Mesendoderm (in vitro differentiated cells): ENCODE measurements at regions not wholly inside any gene's neighbourhood (a gene's known extent, or its start where the extent isn't known, plus 50 kb on each side); places are given as distances from the start of the nearest gene placed in this dataset.

Experiments used
- DNase-seq: peaks from one replicate; pipeline ENCODE4 v3.0.0; 2013
- H2AK5ac ChIP-seq: 2 replicates; pipeline ENCODE4 v1.6.1; 2013; ENCODE audit warnings: low read length, inconsistent platforms
- H2BK120ac ChIP-seq: 2 replicates; pipeline ENCODE4 v1.6.1; 2013; ENCODE audit warnings: low read depth, mild to moderate bottlenecking, low read length, moderate library complexity, mixed read lengths
- H2BK15ac ChIP-seq: replicated peaks from 2 replicates; pipeline ENCODE4 v1.6.1; 2013; ENCODE audit warnings: low read depth, mild to moderate bottlenecking, moderate library complexity
- H2BK5ac ChIP-seq: 2 replicates; pipeline ENCODE4 v1.6.1; 2013; ENCODE audit warnings: low read length, inconsistent platforms
- H3K18ac ChIP-seq: 2 replicates; pipeline ENCODE4 v1.6.1; 2013; ENCODE audit warnings: mild to moderate bottlenecking, low read length, mixed read lengths
- H3K23ac ChIP-seq: one replicate; pipeline ENCODE4 v1.6.1; 2013; ENCODE audit warnings: low read length
- H3K27ac ChIP-seq: 2 replicates; pipeline ENCODE4 v1.5.1; 2013; ENCODE audit warnings: low read depth, mild to moderate bottlenecking, inconsistent platforms, low read length, moderate library complexity
- H3K27me3 ChIP-seq: 2 replicates; pipeline ENCODE4 v1.6.1; 2013; ENCODE audit warnings: low read length, control low read depth, mild to moderate bottlenecking, inconsistent platforms; ENCODE audit not compliant: insufficient read depth, poor library complexity
- H3K36me3 ChIP-seq: 2 replicates; pipeline ENCODE4 v1.6.1; 2013; ENCODE audit warnings: low read length, inconsistent platforms; ENCODE audit not compliant: control insufficient read depth, insufficient read depth
- H3K4ac ChIP-seq: one replicate; pipeline ENCODE4 v1.6.1; 2013; ENCODE audit warnings: low read depth, mild to moderate bottlenecking, low read length, moderate library complexity
- H3K4me1 ChIP-seq: 2 replicates; pipeline ENCODE4 v1.6.1; 2013; ENCODE audit warnings: low read depth, low read length, inconsistent platforms; ENCODE audit not compliant: control insufficient read depth
- H3K4me2 ChIP-seq: 2 replicates; pipeline ENCODE4 v1.6.1; 2013; ENCODE audit warnings: low read length
- H3K4me3 ChIP-seq: 2 replicates; pipeline ENCODE4 v1.5.1; 2013; ENCODE audit warnings: mild to moderate bottlenecking, low read length
- H3K56ac ChIP-seq: one replicate; pipeline ENCODE4 v1.6.1; 2013; ENCODE audit warnings: low read length
- H3K79me1 ChIP-seq: 2 replicates; pipeline ENCODE4 v1.6.1; 2013; ENCODE audit warnings: low read length, inconsistent platforms
- H3K79me2 ChIP-seq: 2 replicates; pipeline ENCODE4 v1.6.1; 2013; ENCODE audit warnings: mild to moderate bottlenecking, low read length; ENCODE audit not compliant: control insufficient read depth, insufficient read depth
- H3K9ac ChIP-seq: 2 replicates; pipeline ENCODE4 v1.6.1; 2013; ENCODE audit warnings: low read length, inconsistent platforms
- H4K5ac ChIP-seq: one replicate; pipeline ENCODE4 v1.6.1; 2013; ENCODE audit warnings: low read length
- H4K8ac ChIP-seq: one replicate; pipeline ENCODE4 v1.6.1; 2013; ENCODE audit warnings: low read depth, mild to moderate bottlenecking, control low read depth, low read length, moderate library complexity
- WGBS: extraction: QIAGEN DNeasy Blood & Tissue Kit; methylation state at CpG from one replicate; pipeline ENCODE4 v1.1.7; 2013; ENCODE audit warnings: low lambda C conversion rate, missing lambda C conversion rate; ENCODE audit not compliant: insufficient coverage; ENCODE audit errors: extremely low coverage; 5-methylcytosine and 5-hydroxymethylcytosine counted together

DNA sequence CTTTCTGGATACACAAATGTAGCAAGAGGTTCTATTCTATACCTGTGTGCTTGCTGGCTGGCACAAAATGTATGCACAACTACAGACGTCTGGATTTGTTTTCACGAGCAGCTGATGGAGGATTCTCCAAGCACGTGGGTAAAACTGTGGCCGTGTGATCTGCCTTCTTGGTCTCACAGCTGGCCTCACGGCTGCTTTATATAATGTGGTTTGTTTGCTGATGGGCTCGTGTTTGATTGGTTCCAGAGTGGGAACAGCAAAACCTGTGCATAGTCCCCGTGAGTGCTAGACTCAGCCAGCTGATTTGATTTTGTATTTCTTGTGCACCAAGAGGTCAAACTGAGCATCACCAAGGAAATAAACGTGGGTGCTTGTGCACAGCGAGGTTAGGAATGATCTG is 262.6 kb upstream of the RPS6KA3 start:
- no peak overlapping the region for H3K4me3 ChIP-seq
- DNase-seq: no peak
- no peak overlapping the region for H2BK120ac ChIP-seq
- H3K79me2 ChIP-seq: no peaks in the 10 kb centered on the region
- no peak overlapping the region for H3K4me2 ChIP-seq
- no CpG with 5 or more reads among the region's 9 CpGs for WGBS
- no peak overlapping the region for H3K4ac ChIP-seq
- H3K4me1 ChIP-seq: no peaks in the 10 kb centered on the region
- H3K27ac ChIP-seq: no peak overlapping the region
- H3K27me3 ChIP-seq: no peaks in the 10 kb centered on the region
- no peak overlapping the region for H2BK15ac ChIP-seq
- H3K18ac ChIP-seq: no peak overlapping the region
- no peaks in the 10 kb centered on the region for H3K36me3 ChIP-seq
- H4K5ac ChIP-seq: no peak overlapping the region
- H3K23ac ChIP-seq: no peak overlapping the region
- no peak overlapping the region for H3K9ac ChIP-seq
- H3K79me1 ChIP-seq: no peaks in the 10 kb centered on the region
- no peak overlapping the region for H2BK5ac ChIP-seq
- H3K56ac ChIP-seq: no peak overlapping the region
- H2AK5ac ChIP-seq: no peak overlapping the region
- no peak overlapping the region for H4K8ac ChIP-seq

DNA sequence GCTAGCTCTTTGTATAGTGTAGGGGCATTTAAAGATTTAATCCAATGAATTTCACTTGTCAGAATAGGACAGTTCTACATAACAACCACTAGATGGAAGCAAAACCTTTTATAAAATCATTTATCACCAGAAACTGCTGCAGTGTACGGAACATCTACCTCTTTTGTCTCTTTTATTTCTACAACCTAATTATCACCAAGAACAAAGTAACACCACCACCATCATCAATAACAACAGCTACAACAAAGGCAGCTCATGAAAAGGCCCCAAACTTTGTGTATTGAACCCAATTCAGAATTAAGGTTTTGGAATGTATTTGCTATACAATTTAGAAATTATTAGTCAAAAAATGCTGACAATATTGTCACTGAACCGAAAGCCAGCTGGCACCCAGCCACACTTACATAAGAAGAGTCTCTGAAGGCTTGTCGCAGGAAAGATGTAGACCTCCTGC is 260.9 kb upstream of the RPS6KA3 start:
- no peaks in the 10 kb centered on the region for H3K36me3 ChIP-seq
- no peak for DNase-seq
- H3K27ac ChIP-seq: no peak overlapping the region
- H3K4ac ChIP-seq: no peak overlapping the region
- H3K23ac ChIP-seq: no peak overlapping the region
- no peak overlapping the region for H3K56ac ChIP-seq
- H4K5ac ChIP-seq: no peak overlapping the region
- H2BK120ac ChIP-seq: no peak overlapping the region
- H2AK5ac ChIP-seq: no peak overlapping the region
- no peak overlapping the region for H3K9ac ChIP-seq
- no peak overlapping the region for H2BK15ac ChIP-seq
- H3K4me1 ChIP-seq: no peaks in the 10 kb centered on the region
- H4K8ac ChIP-seq: no peak overlapping the region
- no peak overlapping the region for H3K4me2 ChIP-seq
- no peaks in the 10 kb centered on the region for H3K27me3 ChIP-seq
- no peak overlapping the region for H2BK5ac ChIP-seq
- no CpG with 5 or more reads among the region's 3 CpGs for WGBS
- H3K4me3 ChIP-seq: no peak overlapping the region
- no peak overlapping the region for H3K18ac ChIP-seq
- H3K79me1 ChIP-seq: no peaks in the 10 kb centered on the region
- H3K79me2 ChIP-seq: no peaks in the 10 kb centered on the region

GRCh38 chrX:20527041-20527440 is 260.3 kb upstream of the RPS6KA3 start:
- H2BK5ac ChIP-seq: no peak overlapping the region
- no peak overlapping the region for H3K4ac ChIP-seq
- no peak overlapping the region for H3K23ac ChIP-seq
- no peaks in the 10 kb centered on the region for H3K79me2 ChIP-seq
- DNase-seq: no peak
- 100% methylated on average over 1 of the region's 4 CpGs for WGBS
- H3K27ac ChIP-seq: no peak overlapping the region
- H4K5ac ChIP-seq: no peak overlapping the region
- H3K56ac ChIP-seq: no peak overlapping the region
- H3K27me3 ChIP-seq: no peaks in the 10 kb centered on the region
- no peaks in the 10 kb centered on the region for H3K79me1 ChIP-seq
- H3K4me3 ChIP-seq: no peak overlapping the region
- H2AK5ac ChIP-seq: no peak overlapping the region
- H3K36me3 ChIP-seq: no peaks in the 10 kb centered on the region
- H3K9ac ChIP-seq: no peak overlapping the region
- no peaks in the 10 kb centered on the region for H3K4me1 ChIP-seq
- no peak overlapping the region for H3K4me2 ChIP-seq
- H2BK120ac ChIP-seq: no peak overlapping the region
- no peak overlapping the region for H2BK15ac ChIP-seq
- no peak overlapping the region for H4K8ac ChIP-seq
- H3K18ac ChIP-seq: no peak overlapping the region

DNA sequence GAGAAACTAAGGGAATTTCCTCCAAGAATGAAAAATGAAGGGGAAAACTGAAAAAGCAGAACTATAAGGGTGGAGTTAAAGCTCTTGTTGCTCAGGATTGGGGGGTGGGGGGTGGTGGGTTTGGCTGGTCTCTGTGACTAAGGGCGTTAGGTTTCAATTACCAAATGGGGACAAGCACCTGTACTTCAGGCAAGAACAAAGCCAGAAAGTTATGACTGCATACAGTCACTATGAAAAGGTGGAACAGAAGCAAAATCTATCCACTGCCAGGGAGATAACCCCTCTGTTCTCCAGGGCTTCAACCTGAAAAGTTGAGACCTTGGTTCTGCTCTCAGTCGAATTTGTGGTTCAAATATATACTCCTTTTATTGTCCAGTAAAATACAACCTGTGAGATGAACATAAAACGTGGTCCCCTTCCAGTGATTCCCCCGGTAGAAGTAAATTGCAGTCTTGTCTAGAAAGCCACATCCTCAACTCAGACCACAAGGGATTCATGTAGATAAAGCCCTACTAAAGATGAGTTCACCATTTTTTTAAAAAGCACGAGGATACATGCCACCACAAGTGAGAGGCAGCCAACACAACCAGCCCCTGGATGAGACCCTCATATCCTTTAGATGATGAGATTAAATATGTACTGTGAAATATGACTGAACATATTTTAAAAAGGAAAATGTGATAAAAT is 257.1 kb upstream of the RPS6KA3 start:
- no peaks in the 10 kb centered on the region for H3K27me3 ChIP-seq
- H2AK5ac ChIP-seq: no peak overlapping the region
- H4K5ac ChIP-seq: no peak overlapping the region
- H3K4ac ChIP-seq: no peak overlapping the region
- H3K18ac ChIP-seq: no peak overlapping the region
- no peak overlapping the region for H3K27ac ChIP-seq
- no peak overlapping the region for H3K56ac ChIP-seq
- no peak overlapping the region for H3K4me3 ChIP-seq
- WGBS: no CpG with 5 or more reads among the region's 5 CpGs
- no peak overlapping the region for H2BK120ac ChIP-seq
- no peak overlapping the region for H2BK15ac ChIP-seq
- no peaks in the 10 kb centered on the region for H3K36me3 ChIP-seq
- H3K23ac ChIP-seq: no peak overlapping the region
- H2BK5ac ChIP-seq: no peak overlapping the region
- no peaks in the 10 kb centered on the region for H3K4me1 ChIP-seq
- H3K79me1 ChIP-seq: no peaks in the 10 kb centered on the region
- no peak overlapping the region for H3K9ac ChIP-seq
- H3K79me2 ChIP-seq: no peaks in the 10 kb centered on the region
- DNase-seq: no peak
- H3K4me2 ChIP-seq: no peak overlapping the region
- no peak overlapping the region for H4K8ac ChIP-seq

DNA sequence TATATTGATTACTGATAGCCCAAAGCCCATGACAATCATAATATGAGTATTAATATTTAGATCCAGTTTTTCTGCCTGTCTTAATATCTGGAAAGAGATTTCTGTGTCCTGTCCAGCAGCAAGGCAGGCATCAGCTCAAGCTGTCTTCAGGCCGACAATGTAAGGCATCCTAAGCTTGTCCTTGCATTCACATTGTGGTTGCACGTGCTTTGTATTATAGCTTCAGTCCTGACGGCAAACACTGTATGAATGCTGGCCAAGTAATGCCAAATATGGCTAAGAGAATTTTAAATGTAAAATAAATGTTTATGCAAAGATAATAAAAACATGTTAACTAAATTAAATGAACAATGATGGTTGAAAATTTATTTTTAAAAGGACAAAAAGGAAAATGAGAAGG is 255.7 kb upstream of the RPS6KA3 start:
- Histone ChIP-seq H3K79me2 (no peaks in the 10 kb centered on the region), H3K4ac (no peak overlapping the region), H3K27ac (no peak overlapping the region), H3K36me3 (no peaks in the 10 kb centered on the region), H3K56ac (no peak overlapping the region), H2BK5ac (no peak overlapping the region), H2BK120ac (no peak overlapping the region), H3K4me3 (no peak overlapping the region), H2AK5ac (no peak overlapping the region), H3K9ac (no peak overlapping the region), H2BK15ac (no peak overlapping the region), H3K27me3 (no peaks in the 10 kb centered on the region), H3K4me2 (no peak overlapping the region), H3K23ac (no peak overlapping the region), H3K4me1 (no peaks in the 10 kb centered on the region), H4K8ac (no peak overlapping the region), H3K18ac (no peak overlapping the region), H4K5ac (no peak overlapping the region), H3K79me1 (no peaks in the 10 kb centered on the region)
- WGBS: no CpG with 5 or more reads among the region's 3 CpGs
- no peak for DNase-seq

- no peaks in the 10 kb centered on the region for H3K27me3 ChIP-seq
- H3K79me2 ChIP-seq: no peaks in the 10 kb centered on the region
- H3K4me2 ChIP-seq: no peak overlapping the region
- no CpG with 5 or more reads among the region's 4 CpGs for WGBS
- H2BK5ac ChIP-seq: no peak overlapping the region
- no peak overlapping the region for H2BK120ac ChIP-seq
- H3K4ac ChIP-seq: no peak overlapping the region
- no peak overlapping the region for H3K56ac ChIP-seq
- H3K79me1 ChIP-seq: no peaks in the 10 kb centered on the region
- DNase-seq: peak; percentile 14
- no peak overlapping the region for H2AK5ac ChIP-seq
- no peak overlapping the region for H4K5ac ChIP-seq
- no peak overlapping the region for H2BK15ac ChIP-seq
- no peak overlapping the region for H4K8ac ChIP-seq
- no peak overlapping the region for H3K9ac ChIP-seq
- no peak overlapping the region for H3K18ac ChIP-seq
- no peak overlapping the region for H3K23ac ChIP-seq
- no peaks in the 10 kb centered on the region for H3K4me1 ChIP-seq
- H3K36me3 ChIP-seq: no peaks in the 10 kb centered on the region
- no peak overlapping the region for H3K4me3 ChIP-seq
- H3K27ac ChIP-seq: no peak overlapping the region
Measured at GRCh38 chrX:20521222-20521621, 254.5 kb upstream of the RPS6KA3 start.
